BJ (cell line): ENCODE measurements at regions not wholly inside any gene's neighbourhood (a gene's known extent, or its start where the extent isn't known, plus 50 kb on each side); places are given as distances from the start of the nearest gene placed in this dataset. TPM values are rescaled to one million over a fixed set of nuclear protein-coding genes. Genes with fewer than 3 reads are reported as not detected.

Experiments used
- CTCF ChIA-PET: fragments of 350-600 bp; formaldehyde crosslinking; extraction: SDS; loops from one replicate; lab custom pipeline; 2021; ENCODE audit warnings: antibody characterized with exemption, inconsistent platforms; lab: Yijun Ruan, JAX
- POLR2A ChIA-PET: fragments of 300-600 bp; sonication (Branson Sonifier 250); formaldehyde crosslinking; extraction: SDS; loops from one replicate; lab custom pipeline; 2021; ENCODE audit warnings: antibody characterized with exemption; lab: Charles Lee
- DNase-seq: peaks from one replicate; pipeline ENCODE4 v3.0.0-alpha.2; 2011; ENCODE audit warnings: low read depth
- H3K27me3 ChIP-seq: 2 replicates; pipeline ENCODE4 v1.6.0; 2011; ENCODE audit warnings: low read length; ENCODE audit not compliant: control insufficient read depth, insufficient read depth
- H3K36me3 ChIP-seq: 2 replicates; pipeline ENCODE4 v1.5.1; 2011; ENCODE audit warnings: low read length; ENCODE audit not compliant: control insufficient read depth, insufficient read depth
- H3K4me3 ChIP-seq: 2 replicates; pipeline ENCODE4 v1.5.1; 2011; ENCODE audit warnings: low read depth, mild to moderate bottlenecking, control low read depth, low read length
- small RNA-seq: library from RNA; depleted of rRNA; stranded (forward); fragments of <200 nt; gene quantifications from one replicate; pipeline ENCODE3, GENCODE V24; 2012; ENCODE audit warnings: low replicate concordance, low read depth; ENCODE audit not compliant: insufficient read length
- TF ChIP-seq, protein P1 (sequence below): IDR thresholded peaks from 2 replicates; pipeline ENCODE4 v1.5.1; 2011; ENCODE audit warnings: low read depth, mild to moderate bottlenecking, control low read depth, inconsistent platforms, low read length, moderate library complexity; ENCODE audit not compliant: insufficient read depth

DNA sequence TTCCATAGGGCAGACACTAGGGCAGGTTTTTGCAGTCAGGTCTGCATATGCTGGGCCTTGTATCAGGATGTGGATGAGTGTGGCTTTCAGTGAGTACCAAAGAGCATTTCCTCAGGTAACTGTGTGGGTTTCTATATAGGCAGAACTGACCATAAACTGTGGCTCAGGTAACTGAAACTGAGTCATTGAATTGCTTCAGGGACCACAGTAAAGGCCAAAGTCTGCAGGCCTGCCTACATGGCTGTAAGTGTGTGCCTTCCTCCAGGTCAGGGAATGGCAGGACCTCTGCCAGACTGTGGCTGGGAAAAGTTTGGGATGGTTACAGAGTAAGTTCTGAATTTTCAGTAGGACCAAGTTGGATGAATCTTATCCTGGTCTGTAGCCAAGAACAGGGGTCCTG, 85.6 kb downstream of the ZNF486 start:
- Histone ChIP-seq H3K4me3 (no peak overlapping the region), H3K27me3 (no peaks in the 10 kb centered on the region), H3K36me3 (no peaks in the 10 kb centered on the region)
- no peak for DNase-seq
- ChIA-PET CTCF (interaction anchor here (0.7 to 1.2 kb wide), 2 partner anchors 13 to 28 kb away, joined by 3 read pairs; no protein-coding TSS in a partner anchor), POLR2A (no interaction called here)
- TF ChIP-seq, protein P1, sequence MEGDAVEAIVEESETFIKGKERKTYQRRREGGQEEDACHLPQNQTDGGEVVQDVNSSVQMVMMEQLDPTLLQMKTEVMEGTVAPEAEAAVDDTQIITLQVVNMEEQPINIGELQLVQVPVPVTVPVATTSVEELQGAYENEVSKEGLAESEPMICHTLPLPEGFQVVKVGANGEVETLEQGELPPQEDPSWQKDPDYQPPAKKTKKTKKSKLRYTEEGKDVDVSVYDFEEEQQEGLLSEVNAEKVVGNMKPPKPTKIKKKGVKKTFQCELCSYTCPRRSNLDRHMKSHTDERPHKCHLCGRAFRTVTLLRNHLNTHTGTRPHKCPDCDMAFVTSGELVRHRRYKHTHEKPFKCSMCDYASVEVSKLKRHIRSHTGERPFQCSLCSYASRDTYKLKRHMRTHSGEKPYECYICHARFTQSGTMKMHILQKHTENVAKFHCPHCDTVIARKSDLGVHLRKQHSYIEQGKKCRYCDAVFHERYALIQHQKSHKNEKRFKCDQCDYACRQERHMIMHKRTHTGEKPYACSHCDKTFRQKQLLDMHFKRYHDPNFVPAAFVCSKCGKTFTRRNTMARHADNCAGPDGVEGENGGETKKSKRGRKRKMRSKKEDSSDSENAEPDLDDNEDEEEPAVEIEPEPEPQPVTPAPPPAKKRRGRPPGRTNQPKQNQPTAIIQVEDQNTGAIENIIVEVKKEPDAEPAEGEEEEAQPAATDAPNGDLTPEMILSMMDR, result no peak

DNA sequence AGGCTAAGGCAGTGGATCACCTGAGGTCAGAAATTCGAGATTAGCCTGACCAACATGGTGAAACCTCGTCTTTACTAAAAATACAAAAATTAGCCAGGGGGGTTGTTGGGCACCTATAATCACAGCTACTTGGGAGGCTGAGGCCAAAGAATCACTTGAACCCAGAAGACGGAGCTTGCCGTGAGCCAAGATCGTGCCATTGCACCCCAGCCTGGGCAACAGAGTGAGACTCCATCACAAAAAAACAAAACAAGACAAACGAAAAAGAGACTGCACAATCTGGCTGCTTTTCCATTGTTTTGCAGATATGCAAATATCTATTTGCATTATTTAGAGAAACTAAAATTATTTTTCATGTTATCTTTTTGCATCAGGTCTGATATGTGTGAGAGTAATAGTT, 83.6 kb downstream of the ZNF486 start:
- ChIA-PET POLR2A (no interaction called here), CTCF (no interaction called here)
- H3K36me3 ChIP-seq, result no peaks in the 10 kb centered on the region
- no peaks in the 10 kb centered on the region for H3K27me3 ChIP-seq
- TF ChIP-seq, protein P1, result no peak
- H3K4me3 ChIP-seq, result no peak overlapping the region
- no peak for DNase-seq

DNA sequence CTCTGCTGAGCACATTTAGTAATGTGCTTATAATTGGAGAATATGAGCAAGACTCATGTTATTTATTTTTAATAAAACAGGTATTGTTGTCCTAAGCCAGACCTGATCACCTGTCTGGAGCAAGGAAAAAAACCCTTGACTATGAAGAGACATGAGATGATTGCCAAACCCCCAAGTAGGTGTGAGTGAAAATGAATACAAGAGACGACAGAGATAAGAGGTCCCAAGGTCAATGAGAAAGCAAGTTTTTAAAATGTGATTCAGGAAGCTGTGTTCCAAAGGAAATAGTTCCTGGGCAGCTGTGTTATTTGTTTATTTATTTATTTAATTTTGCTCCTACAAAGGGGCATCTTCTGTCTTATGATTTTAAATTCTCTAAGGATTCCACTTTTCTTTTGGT, 83.1 kb downstream of the ZNF486 start:
- ChIA-PET CTCF (interaction anchor here (0.6 kb wide), 1 partner anchor 1993 kb away, joined by 3 read pairs; no protein-coding TSS in a partner anchor), POLR2A (no interaction called here)
- H3K36me3 ChIP-seq, result no peaks in the 10 kb centered on the region
- no peak overlapping the region for H3K4me3 ChIP-seq
- TF ChIP-seq, protein P1, result no peak
- no peaks in the 10 kb centered on the region for H3K27me3 ChIP-seq
- DNase-seq, result no peak

Small RNA genes lying in the stretch of these regions (small RNA-seq; reads per million reads assigned to genes)
- gene MIR1270, result not detected
